GM03348 (cell line): ENCODE measurements at regions not wholly inside any gene's neighbourhood (a gene's known extent, or its start where the extent isn't known, plus 50 kb on each side); places are given as distances from the start of the nearest gene placed in this dataset.
"Not testable (repeated sequence)": the region's sequence is repeated elsewhere in the genome, so short reads cannot be mapped to it uniquely, and the experiment has no call there.

Experiments
- DNase-seq: peaks from one replicate; pipeline ENCODE4 v3.0.0; 2012; ENCODE audit warnings: low spot score

DNA sequence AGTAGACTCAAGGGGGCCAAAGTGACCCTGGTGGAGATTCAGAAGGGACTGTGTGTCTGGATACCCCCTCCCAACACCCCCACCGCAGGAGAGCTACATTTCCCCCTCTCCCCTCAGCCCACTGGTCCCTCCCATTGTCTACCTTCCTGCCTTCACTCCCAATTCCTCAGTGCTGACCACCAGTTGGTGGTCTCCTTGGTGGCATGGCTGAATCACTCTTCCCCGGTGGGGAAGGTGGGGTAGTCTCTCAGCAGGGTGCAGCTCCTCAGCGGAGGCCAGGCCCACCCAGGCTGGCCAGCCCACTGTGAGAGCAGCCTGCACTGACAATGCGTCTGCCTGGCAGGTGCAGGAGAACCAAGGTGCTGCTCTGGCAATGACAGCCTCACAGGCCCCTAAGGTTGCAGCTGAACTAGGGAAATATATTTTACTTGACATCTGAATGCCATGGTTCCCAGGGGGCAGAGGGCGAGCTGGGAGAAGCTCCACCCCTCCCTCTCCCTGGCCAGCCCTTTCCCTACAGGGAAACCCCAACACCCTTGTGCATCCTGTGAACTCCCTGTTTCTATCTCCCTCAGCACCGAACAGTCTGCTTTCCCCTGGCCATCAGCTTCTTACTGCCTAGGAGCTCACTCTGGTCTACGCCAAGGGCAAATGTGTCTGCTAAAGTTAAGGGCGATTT, 62.6 kb upstream of the PAX8 start:
- DNase-seq = no peak

GRCh38 chr2:113337809-113338208, 59.1 kb upstream of the PAX8 start:
- no peak for DNase-seq

DNA sequence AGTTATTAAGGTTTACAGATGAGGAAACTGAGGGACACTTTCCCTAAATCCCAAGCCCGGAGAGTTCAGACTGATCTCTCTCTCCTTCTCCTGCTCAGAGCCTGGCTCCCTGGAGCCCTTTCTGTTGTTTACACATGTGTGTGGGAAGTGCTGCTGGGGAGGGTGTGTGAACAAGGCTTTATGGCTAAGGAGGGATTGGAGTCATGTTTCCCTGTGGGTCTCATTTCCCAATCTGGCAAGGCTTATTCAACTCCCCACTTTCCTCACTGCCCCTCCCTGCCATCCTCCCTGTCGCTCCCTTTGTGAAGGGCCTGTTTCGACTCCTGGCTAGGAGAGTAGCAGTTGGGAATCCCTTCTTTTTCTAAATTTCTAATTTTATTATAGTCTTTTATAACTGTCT, 57.3 kb upstream of the PAX8 start:
- peak; percentile 46 for DNase-seq

- no peak for DNase-seq
These were observed 55.4 kb upstream of the PAX8 start for GRCh38 chr2:113334147-113334546.

- not testable (repeated sequence) for DNase-seq
These were observed 55.0 kb upstream of the PAX8 start for GRCh38 chr2:113333735-113334134.

DNA sequence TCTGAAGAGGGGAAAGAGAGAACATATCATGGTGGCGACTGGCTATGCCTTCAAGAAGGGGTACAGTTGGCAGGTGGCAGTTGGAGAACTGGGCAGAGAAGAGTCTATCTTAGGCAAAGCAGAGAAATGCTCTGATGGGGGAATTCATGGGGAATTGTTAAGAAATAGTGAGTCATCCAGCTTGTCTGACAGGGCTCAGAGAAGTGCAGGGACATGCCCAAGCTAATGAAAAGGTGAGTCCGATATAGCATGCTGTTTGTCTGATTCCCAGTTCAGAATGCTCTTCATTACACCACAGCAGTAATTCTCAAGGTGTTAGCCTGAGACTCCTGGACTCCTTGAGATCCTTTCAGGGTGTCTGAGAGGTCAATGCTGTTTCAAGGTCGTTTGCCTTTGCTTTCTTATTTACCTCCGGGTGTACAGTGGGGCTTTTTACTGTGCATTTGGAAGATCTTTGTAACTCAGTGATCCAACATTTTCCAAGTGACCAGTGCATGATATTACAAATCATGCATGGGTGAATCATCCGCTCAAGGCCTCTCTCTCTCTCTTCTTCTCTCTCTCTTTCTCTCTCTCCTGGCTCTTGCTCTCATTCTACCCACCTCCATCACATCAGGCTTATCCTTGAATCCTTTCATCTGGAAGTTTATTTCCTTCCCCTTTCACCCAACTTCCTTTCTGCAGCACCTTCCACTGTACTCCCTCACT, 51.5 kb upstream of the PAX8 start:
- peak; percentile 29 for DNase-seq

GRCh38 chr2:113328973-113329372, 50.3 kb upstream of the PAX8 start:
- DNase-seq = peak; percentile 76

- DNase-seq = peak; percentile 48
These were observed 49.9 kb upstream of the PAX8 start for GRCh38 chr2:113328572-113328971.
